ENCODE measurements at regions not wholly inside any gene's neighbourhood (a gene's known extent, or its start where the extent isn't known, plus 50 kb on each side); places are given as distances from the start of the nearest gene placed in this dataset.

GRCh38 chr21:32858628-32859027, 87.1 kb upstream of the PAXBP1 start:
- TF ChIP-seq, protein P1, sequence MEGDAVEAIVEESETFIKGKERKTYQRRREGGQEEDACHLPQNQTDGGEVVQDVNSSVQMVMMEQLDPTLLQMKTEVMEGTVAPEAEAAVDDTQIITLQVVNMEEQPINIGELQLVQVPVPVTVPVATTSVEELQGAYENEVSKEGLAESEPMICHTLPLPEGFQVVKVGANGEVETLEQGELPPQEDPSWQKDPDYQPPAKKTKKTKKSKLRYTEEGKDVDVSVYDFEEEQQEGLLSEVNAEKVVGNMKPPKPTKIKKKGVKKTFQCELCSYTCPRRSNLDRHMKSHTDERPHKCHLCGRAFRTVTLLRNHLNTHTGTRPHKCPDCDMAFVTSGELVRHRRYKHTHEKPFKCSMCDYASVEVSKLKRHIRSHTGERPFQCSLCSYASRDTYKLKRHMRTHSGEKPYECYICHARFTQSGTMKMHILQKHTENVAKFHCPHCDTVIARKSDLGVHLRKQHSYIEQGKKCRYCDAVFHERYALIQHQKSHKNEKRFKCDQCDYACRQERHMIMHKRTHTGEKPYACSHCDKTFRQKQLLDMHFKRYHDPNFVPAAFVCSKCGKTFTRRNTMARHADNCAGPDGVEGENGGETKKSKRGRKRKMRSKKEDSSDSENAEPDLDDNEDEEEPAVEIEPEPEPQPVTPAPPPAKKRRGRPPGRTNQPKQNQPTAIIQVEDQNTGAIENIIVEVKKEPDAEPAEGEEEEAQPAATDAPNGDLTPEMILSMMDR (IDR thresholded peaks at IDR 0.05) = no peak
- no peak for TF ChIP-seq POLR2A (IDR thresholded peaks at IDR 0.05)
